HG02885 (cell line): ENCODE measurements at regions not wholly inside any gene's neighbourhood (a gene's known extent, or its start where the extent isn't known, plus 50 kb on each side); places are given as distances from the start of the nearest gene placed in this dataset.
"Not testable (repeated sequence)": the region's sequence is repeated elsewhere in the genome, so short reads cannot be mapped to it uniquely, and the experiment has no call there.

Experiments used
- ATAC-seq: cut with Tn5 transposase; IDR thresholded peaks from one replicate; pipeline ENCODE4 v1.9.1; 2021; ENCODE audit warnings: mild to moderate bottlenecking; ENCODE audit not compliant: unreplicated experiment, poor library complexity

DNA sequence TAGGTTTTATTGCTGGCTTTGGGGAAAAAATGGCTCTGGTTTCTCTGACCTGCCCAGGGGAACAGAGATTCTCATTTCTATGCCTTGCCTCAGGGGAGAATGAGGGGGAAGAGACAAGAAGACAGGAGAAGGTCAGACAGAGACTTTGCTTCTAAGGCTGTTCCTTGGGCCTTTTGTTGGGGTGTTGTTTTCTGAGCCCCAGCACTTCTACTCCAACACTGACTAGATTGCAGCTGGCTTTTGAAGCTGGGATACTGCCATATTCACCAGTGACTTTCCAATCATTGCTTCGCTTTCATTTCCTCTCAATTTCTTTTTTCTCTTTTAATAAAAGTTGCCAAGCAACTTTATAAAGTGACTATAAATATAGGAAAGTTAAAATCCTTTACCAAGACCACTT, 143.2 kb upstream of the ARHGEF26 start:
- no peak for ATAC-seq

GRCh38 chr3:153979418-153980251, 141.6 kb upstream of the ARHGEF26 start:
- ATAC-seq = no peak

DNA sequence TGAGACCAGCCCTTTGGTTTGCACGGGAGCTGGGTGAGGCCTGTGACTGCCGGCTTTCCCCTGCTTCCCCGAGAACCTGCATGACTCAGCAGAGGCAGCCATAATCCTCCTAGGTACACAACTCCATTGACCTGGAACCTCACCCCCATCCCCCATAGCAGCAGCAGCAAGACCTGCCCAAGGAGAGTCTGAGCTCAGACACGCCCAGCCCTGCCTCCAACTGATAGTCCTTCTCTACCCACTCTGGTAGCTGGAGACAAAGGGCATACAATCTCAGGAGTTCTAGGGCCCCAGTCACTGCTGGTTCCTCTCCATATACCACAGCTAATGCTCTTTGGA, 141.0 kb upstream of the ARHGEF26 start:
- ATAC-seq = no peak

DNA sequence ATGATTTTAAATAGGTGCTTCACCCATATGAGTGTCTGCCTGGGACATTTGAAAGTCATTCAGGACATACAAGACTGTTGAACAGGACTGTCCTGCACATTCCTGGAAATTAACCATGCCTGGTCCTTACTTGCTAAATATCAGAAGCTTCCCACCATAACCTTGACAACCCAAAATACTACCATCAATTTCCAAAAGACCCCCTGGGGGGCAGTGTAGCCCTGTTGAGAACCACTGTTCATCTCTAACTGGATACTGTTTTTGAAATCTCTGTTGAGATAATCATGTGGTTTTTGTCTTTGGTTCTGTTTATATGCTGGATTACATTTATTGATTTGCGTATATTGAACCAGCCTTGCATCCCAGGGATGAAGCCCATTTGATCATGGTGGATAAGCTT, 123.8 kb upstream of the ARHGEF26 start:
- ATAC-seq = not testable (repeated sequence)

GRCh38 chr3:154003649-154004048, 117.5 kb upstream of the ARHGEF26 start:
- no peak for ATAC-seq

DNA sequence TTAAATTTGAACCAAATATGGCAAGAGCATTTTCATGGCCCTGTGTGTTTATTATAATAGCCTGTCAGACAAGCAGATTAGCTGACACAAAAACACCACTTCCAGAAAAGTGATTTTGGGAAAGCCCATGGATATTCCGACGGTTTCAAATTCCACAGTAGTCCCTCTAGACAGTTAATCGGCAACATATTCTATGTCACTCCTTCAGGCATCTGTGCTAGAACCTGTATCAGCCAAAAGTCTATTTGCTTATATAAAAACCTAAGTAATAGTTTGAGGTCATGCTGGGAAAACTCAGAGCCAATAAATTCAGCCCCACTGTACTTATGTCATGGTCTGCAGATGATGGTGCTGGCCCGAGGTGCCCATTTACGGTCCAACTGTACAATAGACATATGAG, 110.2 kb upstream of the ARHGEF26 start:
- no peak for ATAC-seq

- ATAC-seq = no peak
Observed at GRCh38 chr3:154013736-154014135, 107.5 kb upstream of the ARHGEF26 start.

DNA sequence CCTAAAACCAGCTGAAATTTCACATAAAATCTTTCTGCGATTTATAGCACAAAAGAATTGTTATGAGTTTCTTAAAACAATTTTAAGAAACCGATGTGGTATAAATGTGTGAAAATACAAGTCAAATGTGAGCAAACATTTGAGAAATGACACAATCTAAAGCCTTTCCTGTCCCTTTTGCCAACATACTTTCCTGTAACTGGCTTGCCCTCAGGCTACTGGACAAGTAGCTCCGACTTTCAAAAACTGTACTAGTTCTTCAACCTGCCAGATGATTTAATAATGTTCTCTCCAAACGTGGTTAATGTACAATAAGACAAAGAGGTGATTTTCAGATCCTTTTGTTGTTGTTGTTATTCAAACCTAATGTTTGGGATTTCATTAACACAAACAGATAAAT, 105.9 kb upstream of the ARHGEF26 start:
- ATAC-seq = no peak

DNA sequence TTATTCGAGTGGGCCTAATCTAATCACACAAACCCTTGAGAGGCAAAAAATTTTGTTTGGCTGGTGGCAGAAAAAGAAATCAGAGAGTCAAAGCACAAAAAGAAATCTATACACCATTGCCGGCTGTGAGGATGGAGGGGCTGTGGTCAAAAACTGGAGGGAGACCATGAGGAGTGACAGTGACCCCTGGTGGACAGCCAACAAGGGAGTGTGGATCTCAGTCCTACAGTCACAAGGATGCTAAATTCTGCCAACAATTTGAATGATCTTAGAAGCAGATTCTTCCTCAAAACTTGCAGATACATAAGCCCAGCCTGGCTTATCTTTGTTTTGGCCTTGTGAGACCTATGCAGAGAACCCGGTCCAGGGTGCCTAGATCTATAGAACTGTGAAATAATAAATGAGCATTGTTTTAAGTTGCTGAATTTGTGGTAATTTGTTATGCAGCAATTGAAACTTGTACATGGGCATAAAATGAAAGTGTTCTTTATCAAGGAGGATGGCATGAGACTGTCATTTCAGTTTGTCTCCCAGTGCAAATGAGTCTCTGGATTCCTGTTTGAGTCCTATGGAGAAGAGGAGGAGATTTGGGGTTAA, 103.0 kb upstream of the ARHGEF26 start:
- peak; percentile 93 for ATAC-seq

GRCh38 chr3:154022606-154023005, 98.6 kb upstream of the ARHGEF26 start:
- ATAC-seq = no peak

GRCh38 chr3:154023148-154023547, 98.0 kb upstream of the ARHGEF26 start:
- no peak for ATAC-seq

DNA sequence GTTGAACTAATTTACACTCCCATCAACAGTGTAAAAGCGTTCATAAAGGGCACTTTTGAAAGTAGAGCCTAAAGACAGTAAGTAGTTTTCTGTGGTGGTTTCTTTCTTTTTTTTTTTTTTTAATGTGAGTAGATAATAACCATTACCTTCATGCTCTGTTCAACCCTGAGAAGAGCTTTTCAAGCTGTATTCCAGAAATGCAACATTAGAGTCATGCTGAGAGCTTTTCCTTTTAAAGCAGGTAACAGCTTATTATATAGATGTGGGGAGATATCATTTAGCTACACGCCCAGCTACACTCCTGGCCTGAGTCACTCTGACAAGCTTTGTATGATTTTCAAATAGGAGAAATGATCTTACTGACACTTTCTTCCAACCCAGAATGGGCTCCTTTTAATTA, 96.2 kb upstream of the ARHGEF26 start:
- no peak for ATAC-seq

DNA sequence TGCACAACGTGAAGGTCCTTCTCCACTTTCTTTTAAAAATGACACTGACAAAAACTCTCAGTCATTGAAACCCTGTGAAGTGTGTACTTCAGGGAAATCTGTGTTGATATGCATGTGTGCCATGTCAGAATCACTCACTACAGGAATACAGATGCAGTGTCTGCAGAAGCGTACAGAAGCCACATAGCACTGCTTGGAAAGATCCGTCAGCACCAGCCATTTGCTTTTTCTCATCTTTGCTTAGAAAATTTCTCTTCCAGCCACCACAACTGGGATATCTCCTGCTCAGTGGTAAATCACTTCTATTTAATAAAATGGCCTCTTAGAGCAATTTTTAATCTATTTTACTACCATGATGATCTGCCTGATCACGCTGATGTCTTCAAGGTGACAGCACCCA, 91.3 kb upstream of the ARHGEF26 start:
- ATAC-seq = no peak

DNA sequence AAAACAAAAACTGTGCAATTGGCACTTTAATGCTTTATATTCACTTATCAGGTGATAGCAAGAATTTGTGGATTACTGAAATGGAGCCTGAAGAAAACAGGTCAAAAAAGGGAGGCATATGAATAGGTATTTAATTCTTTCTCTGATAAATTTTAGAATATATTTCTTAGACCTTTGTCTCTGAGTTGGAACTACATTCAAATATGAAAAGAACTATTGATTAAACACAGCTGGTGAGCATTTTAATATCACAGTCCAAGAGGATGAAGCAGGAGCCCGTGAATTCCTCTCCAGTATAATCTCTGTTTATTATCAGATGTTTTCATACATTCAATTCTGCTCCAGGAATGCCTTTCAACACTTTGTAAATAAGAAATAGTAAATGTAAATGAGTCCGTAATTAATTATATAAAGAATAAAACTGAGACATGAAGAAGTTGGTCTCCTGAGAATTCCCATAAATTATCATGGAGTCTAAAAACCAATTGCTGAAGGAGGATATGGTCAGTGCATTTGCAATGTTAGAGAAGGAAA, 86.3 kb upstream of the ARHGEF26 start:
- no peak for ATAC-seq

DNA sequence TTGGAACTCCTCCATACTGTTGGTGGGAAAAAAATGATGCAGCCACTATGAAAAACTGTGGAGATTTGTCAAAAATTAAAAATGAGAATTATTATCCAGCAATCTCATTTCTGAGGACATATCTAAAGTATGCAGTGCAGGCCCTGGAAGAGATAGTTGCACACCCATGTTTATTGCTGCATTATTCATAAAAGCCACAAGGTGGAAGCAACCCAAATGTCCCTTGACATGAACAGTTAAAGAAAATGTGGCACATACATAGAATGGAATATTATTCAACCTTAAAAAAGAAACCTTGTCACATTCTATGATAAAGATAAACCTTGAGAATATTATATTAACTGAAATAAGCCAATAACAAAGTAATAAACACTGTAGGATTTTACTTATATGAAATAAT, 80.9 kb upstream of the ARHGEF26 start:
- peak; percentile 78 for ATAC-seq

DNA sequence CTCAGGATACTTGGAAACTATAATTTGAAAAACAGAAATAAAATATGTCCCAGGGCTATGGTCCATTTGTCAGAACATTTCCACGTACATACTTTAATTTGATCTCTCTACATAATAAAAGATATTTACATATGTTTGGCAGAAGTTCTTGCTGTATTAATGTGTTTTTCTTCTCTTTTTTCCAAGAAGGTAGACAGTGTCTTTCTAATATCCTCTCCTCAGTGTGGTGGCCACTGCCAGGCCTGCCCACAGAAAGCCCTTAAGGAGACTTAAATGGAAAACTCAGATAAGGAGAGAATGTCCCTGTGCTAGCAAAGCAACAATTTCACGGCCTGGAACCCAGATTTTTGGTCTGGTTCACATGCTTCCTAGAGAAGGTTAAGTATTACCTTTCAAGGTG, 76.5 kb upstream of the ARHGEF26 start:
- ATAC-seq = no peak

DNA sequence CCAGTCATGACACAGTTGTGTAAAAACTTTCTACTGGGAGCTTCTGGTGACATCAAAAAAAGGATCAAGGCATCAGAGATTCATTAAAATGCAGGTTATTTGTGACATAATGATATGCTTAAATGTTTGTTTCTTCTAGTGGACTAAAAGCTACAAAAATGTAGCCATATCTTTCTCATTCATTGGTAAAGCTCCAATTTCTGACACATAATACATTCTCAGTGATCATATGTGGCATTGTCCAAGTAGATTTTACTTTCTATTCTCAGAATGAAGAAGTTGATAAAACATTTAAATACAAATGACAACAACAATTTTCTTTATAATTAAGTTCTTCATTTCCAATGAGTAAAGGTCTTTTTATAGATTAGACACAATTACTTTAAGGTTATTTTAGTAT, 71.0 kb upstream of the ARHGEF26 start:
- ATAC-seq = no peak

- no peak for ATAC-seq
Observed at GRCh38 chr3:154050766-154051165, 70.4 kb upstream of the ARHGEF26 start.

DNA sequence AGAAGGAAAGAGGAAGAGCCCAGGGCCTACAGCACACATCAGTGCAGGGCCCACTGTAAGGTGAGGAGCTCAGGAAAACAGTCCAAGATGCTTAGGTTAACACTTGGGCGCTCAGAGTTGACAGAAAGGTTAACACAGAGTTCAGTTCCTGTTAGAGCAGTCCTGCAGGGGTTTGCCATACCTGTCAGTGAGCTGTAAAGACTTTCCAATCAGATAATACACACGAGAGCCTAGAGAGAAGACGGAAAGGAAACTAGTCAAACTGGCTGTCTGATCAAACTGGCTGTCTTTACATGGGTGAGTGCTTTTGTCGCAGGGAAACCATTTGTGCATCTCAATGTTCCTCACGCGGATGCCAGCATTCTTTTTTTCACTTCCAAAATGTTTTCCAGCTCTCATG, 61.4 kb upstream of the ARHGEF26 start:
- ATAC-seq = no peak

GRCh38 chr3:154060238-154061000, 60.8 kb upstream of the ARHGEF26 start:
- no peak for ATAC-seq

- ATAC-seq = no peak
Observed at GRCh38 chr3:154061001-154061370, 60.2 kb upstream of the ARHGEF26 start.
